ENCODE measurements at regions not wholly inside any gene's neighbourhood (a gene's known extent, or its start where the extent isn't known, plus 50 kb on each side); places are given as distances from the start of the nearest gene placed in this dataset.

GRCh38 chr10:64501807-64502206 is 980.6 kb downstream of the REEP3 start:
- TF ChIP-seq CTCF (IDR thresholded peaks at IDR 0.05) (no peak), POLR2A (IDR thresholded peaks at IDR 0.05) (no peak)

All from body of pancreas (tissue), 4 donors.